HL-60 (cell line): ENCODE measurements at regions not wholly inside any gene's neighbourhood (a gene's known extent, or its start where the extent isn't known, plus 50 kb on each side); places are given as distances from the start of the nearest gene placed in this dataset.

Experiments
- CTCF ChIP-seq: IDR thresholded peaks from one replicate; pipeline ENCODE4 v1.5.1; 2011; ENCODE audit warnings: low read length, control low read depth, inconsistent platforms; ENCODE audit not compliant: insufficient read depth
- GABPA ChIP-seq: IDR thresholded peaks from 2 replicates; pipeline ENCODE4 v1.6.1; 2012; ENCODE audit warnings: low read depth
- TF ChIP-seq, protein P1 (sequence below): IDR thresholded peaks from 2 replicates; pipeline ENCODE4 v1.6.1; 2012; ENCODE audit warnings: low read depth; ENCODE audit not compliant: insufficient replicate concordance

- TF ChIP-seq, protein P1, sequence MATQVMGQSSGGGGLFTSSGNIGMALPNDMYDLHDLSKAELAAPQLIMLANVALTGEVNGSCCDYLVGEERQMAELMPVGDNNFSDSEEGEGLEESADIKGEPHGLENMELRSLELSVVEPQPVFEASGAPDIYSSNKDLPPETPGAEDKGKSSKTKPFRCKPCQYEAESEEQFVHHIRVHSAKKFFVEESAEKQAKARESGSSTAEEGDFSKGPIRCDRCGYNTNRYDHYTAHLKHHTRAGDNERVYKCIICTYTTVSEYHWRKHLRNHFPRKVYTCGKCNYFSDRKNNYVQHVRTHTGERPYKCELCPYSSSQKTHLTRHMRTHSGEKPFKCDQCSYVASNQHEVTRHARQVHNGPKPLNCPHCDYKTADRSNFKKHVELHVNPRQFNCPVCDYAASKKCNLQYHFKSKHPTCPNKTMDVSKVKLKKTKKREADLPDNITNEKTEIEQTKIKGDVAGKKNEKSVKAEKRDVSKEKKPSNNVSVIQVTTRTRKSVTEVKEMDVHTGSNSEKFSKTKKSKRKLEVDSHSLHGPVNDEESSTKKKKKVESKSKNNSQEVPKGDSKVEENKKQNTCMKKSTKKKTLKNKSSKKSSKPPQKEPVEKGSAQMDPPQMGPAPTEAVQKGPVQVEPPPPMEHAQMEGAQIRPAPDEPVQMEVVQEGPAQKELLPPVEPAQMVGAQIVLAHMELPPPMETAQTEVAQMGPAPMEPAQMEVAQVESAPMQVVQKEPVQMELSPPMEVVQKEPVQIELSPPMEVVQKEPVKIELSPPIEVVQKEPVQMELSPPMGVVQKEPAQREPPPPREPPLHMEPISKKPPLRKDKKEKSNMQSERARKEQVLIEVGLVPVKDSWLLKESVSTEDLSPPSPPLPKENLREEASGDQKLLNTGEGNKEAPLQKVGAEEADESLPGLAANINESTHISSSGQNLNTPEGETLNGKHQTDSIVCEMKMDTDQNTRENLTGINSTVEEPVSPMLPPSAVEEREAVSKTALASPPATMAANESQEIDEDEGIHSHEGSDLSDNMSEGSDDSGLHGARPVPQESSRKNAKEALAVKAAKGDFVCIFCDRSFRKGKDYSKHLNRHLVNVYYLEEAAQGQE: no peak
- TF ChIP-seq CTCF (no peak), GABPA (no peak)
Observed at GRCh38 chr3:188021041-188021440, 132.9 kb upstream of the LPP start.
